CD14-positive monocyte (primary cell): ENCODE measurements at regions not wholly inside any gene's neighbourhood (a gene's known extent, or its start where the extent isn't known, plus 50 kb on each side); places are given as distances from the start of the nearest gene placed in this dataset.

Experiments
- DNase-seq, 3 donors: peaks; one replicate each; pipeline ENCODE4 v3.0.0-alpha.2; 2011 to 2022
- H2AFZ ChIP-seq: 2 replicates; pipeline ENCODE4 v1.6.0; 2012; ENCODE audit warnings: mild to moderate bottlenecking, low read depth, low read length, inconsistent platforms; ENCODE audit not compliant: insufficient read depth, poor library complexity, severe bottlenecking
- H3K27ac ChIP-seq, 2 donors: 1 replicate in 1 of 2; 2 replicates in 1 of 2; pipeline ENCODE4 v1.5.1; 2012 to 2013; ENCODE audit warnings: low read length in 2 of 2, control low read depth in 1 of 2, inconsistent platforms in 1 of 2, low read depth in 1 of 2, mild to moderate bottlenecking in 1 of 2
- H3K27me3 ChIP-seq, 2 donors: one replicate each; pipeline versions ENCODE4 v1.6.0 to v1.6.1; 2011 to 2013; ENCODE audit warnings: low read length in 2 of 2; ENCODE audit not compliant: control insufficient read depth in 2 of 2, insufficient read depth in 2 of 2
- H3K36me3 ChIP-seq, 2 donors: replicated peaks in 1 of 2; 1 replicate in 1 of 2; 2 replicates in 1 of 2; pipeline versions ENCODE4 v1.5.1 to v1.6.1; 2012 to 2013; ENCODE audit warnings: low read length in 2 of 2, control low read depth in 1 of 2, inconsistent platforms in 1 of 2, mild to moderate bottlenecking in 1 of 2; ENCODE audit not compliant: insufficient read depth in 2 of 2, control insufficient read depth in 1 of 2
- H3K4me1 ChIP-seq, 2 donors: 1 replicate in 1 of 2; 2 replicates in 1 of 2; pipeline versions ENCODE4 v1.5.1 to v1.6.1; 2012 to 2013; ENCODE audit warnings: low read length in 2 of 2, control low read depth in 1 of 2, inconsistent platforms in 1 of 2, mild to moderate bottlenecking in 1 of 2, moderate library complexity in 1 of 2; ENCODE audit not compliant: insufficient read depth in 2 of 2, control insufficient read depth in 1 of 2
- H3K4me2 ChIP-seq: replicated peaks from 2 replicates; pipeline ENCODE3; 2012; ENCODE audit warnings: low read length, moderate library complexity, mild to moderate bottlenecking; ENCODE audit not compliant: poor library complexity, severe bottlenecking; ENCODE audit errors: extremely low read depth
- H3K4me3 ChIP-seq, 3 experiments: fragments of 200-600 bp in 1 of 3; sonication (generic) in 1 of 3; replicated peaks in 1 of 3; 1 replicate in 2 of 3; 2 replicates in 1 of 3; pipeline ENCODE4 v1.5.1; 2011 to 2013; ENCODE audit warnings: low read length in 3 of 3, mild to moderate bottlenecking in 3 of 3, control low read depth in 2 of 3, low read depth in 2 of 3, inconsistent platforms in 1 of 3, moderate library complexity in 1 of 3
- H3K79me2 ChIP-seq: 2 replicates; pipeline ENCODE4 v1.6.0; 2012; ENCODE audit warnings: mild to moderate bottlenecking, control low read depth, inconsistent platforms, low read length, moderate library complexity; ENCODE audit not compliant: insufficient read depth
- H3K9ac ChIP-seq: 2 replicates; pipeline ENCODE4 v1.6.0; 2017; ENCODE audit warnings: low read length, mild to moderate bottlenecking; ENCODE audit not compliant: insufficient read depth, poor library complexity, severe bottlenecking
- H3K9me3 ChIP-seq, 2 donors: replicated peaks in 1 of 2; 1 replicate in 1 of 2; 2 replicates in 1 of 2; pipeline versions ENCODE4 v1.5.1 to v1.6.1; 2012 to 2013; ENCODE audit warnings: low read length in 2 of 2, control low read depth in 1 of 2; ENCODE audit not compliant: control insufficient read depth in 1 of 2, insufficient read depth in 1 of 2
- H4K20me1 ChIP-seq: 2 replicates; pipeline ENCODE4 v1.6.0; 2012; ENCODE audit warnings: mild to moderate bottlenecking, low read length, control low read depth, moderate library complexity; ENCODE audit not compliant: insufficient read depth
- H3K27ac Mint-ChIP-seq, 7 donors: one replicate each; pipeline ENCODE4 v1.8.0; 2020; ENCODE audit warnings: mild to moderate bottlenecking in 7 of 7, mixed read lengths in 7 of 7, moderate library complexity in 6 of 7, inconsistent platforms in 2 of 7
- H3K27me3 Mint-ChIP-seq, 3 donors: one replicate each; pipeline ENCODE4 v1.8.0; 2021 to 2022; ENCODE audit warnings: low read depth in 3 of 3, mild to moderate bottlenecking in 3 of 3, mixed read lengths in 3 of 3, moderate library complexity in 3 of 3, inconsistent platforms in 1 of 3
- H3K36me3 Mint-ChIP-seq, 2 donors: one replicate each; pipeline ENCODE4 v1.8.0; 2020; ENCODE audit warnings: mixed read lengths in 2 of 2, inconsistent platforms in 1 of 2, mild to moderate bottlenecking in 1 of 2
- H3K4me1 Mint-ChIP-seq: one replicate; pipeline ENCODE4 v1.8.0; 2020; ENCODE audit warnings: mild to moderate bottlenecking, mixed read lengths
- H3K4me3 Mint-ChIP-seq, 2 donors: one replicate each; pipeline ENCODE4 v1.8.0; 2020; ENCODE audit warnings: mild to moderate bottlenecking in 2 of 2, mixed read lengths in 2 of 2, moderate library complexity in 1 of 2
- H3K9me3 Mint-ChIP-seq, 7 donors: one replicate each; pipeline ENCODE4 v1.8.0; 2020 to 2022; ENCODE audit warnings: mixed read lengths in 7 of 7, mild to moderate bottlenecking in 6 of 7, moderate library complexity in 6 of 7, inconsistent platforms in 2 of 7
- CTCF ChIP-seq: fragments of 200-600 bp; IDR thresholded peaks from one replicate; pipeline ENCODE4 v1.8.0; 2022; ENCODE audit warnings: antibody characterized with exemption, mild to moderate bottlenecking
- WGBS: methylation state at CpG from one replicate; pipeline ENCODE4 v1.1.5; 2013; ENCODE audit warnings: missing lambda C conversion rate; ENCODE audit not compliant: insufficient coverage; 5-methylcytosine and 5-hydroxymethylcytosine counted together
- intact Hi-C, 2 donors: fragments of 100-400 bp; cut with micrococcal nuclease; formaldehyde crosslinking; loops; one replicate each; pipeline versions ENCODE4 v1.15.0 to v1.15.1; 2023

DNA sequence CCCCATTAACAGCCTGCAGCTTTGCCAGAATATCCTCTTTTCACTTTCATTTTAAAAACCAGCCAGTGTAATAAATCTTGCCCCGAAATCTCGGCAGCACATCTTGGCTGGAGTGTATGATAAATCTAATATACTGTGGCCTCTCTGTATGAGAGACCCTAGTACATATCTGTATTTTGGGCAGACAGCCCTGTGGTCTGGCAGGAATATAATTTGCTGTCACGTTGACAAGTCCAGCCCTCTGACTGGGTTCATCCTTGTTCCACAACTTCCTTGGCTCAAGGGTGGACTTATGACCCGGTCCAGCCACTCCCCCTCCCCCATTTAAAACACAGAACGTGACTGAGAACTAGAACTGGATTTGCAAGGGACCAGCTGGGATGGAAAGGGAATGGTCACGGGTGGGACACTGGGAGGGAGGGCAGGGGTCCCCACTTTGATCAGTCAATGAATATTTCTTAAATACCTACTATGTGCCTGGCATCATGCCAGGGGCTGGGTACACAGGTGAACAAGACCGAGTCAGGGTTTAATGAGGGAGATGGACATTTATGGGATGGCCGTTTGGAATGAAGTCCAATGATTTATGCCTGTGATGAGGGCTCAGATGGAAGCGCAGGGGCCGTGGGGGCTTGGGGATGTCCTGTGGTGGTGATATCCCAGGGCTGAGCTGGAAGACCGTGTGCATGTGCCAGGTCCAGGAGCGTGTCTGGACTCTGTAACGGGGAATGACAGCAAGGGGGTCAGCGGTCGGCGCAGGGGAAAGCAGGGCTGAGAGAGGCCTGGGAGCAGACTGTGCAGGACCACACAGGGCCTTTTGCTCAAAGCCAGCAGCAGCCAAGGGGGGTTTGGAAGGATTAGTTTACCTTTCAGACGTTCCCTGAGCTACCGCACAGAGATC is 190.5 kb downstream of the PHETA1 start:
- no peak overlapping the region for H3K9ac ChIP-seq
- Mint-ChIP-seq H3K9me3 (peaks cover 0 to 4% (median 0%) of the 10 kb centered on the region in 7 donors), H3K27me3 (peaks cover 0 to 1% (median 0%) of the 10 kb centered on the region in 3 donors), H3K4me1 (peaks cover 78% of the 10 kb centered on the region), H3K36me3 (no peaks in the 10 kb centered on the region), H3K27ac (peak overlapping the region in 5 of 7 donors; percentile 19 to 76 (median 40)), H3K4me3 (peak overlapping the region; percentile 68 to 73)
- H3K4me2 ChIP-seq, result peak overlapping the region; percentile 68
- H2AFZ ChIP-seq, result peak overlapping the region; percentile 61
- peaks cover 23% of the 10 kb centered on the region for H3K79me2 ChIP-seq
- peaks cover 73% of the 10 kb centered on the region in 2 donors for H3K4me1 ChIP-seq
- 92% methylated on average over 12 of the region's 18 CpGs for WGBS
- peak overlapping the region in 2 of 3 experiments; percentile 26 to 60 for H3K4me3 ChIP-seq
- H4K20me1 ChIP-seq, result no peaks in the 10 kb centered on the region
- no peaks in the 10 kb centered on the region for H3K27me3 ChIP-seq
- no peak for DNase-seq
- H3K27ac ChIP-seq, result peak overlapping the region in 1 of 2 donors; percentile 47
- no peaks in the 10 kb centered on the region for H3K9me3 ChIP-seq
- TF ChIP-seq CTCF, result no peak
- H3K36me3 ChIP-seq, result no peaks in the 10 kb centered on the region
- intact Hi-C loops, result no loop called here

DNA sequence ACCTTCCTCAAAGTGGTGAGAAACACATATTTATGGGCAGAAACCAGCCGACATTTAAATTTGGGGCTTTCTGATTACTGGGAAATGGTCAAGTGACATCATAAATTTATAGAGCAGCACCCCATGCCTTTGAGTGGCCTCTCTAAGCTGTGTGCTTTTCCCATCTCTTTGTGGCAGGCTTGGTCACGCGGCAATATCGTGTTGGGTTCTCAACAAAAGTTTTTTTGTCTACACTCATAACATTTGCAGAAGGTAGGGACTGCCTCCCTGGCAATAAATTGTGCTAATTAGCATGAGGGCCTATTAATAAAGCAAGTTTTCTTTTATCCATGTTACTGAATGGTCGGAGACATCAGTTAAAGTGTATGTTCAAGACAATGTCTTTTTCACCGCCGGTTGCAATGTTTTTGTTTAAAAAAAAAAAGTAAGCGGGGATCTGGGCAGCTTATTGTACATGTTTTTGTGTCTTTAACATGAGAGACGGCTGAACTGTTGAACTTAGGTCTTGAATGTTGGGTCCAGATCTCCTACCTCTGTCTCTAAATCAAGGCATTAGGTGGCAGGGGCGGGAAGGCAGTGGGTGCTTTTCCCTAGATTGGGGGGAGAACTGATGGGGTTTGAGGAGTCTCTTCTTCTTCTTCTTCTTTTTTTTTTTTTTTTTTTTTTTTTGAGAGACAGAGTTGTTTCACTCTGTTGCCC is 193.3 kb downstream of the PHETA1 start:
- 0% methylated on average over 1 of the region's 10 CpGs for WGBS
- H3K4me2 ChIP-seq, result no peak overlapping the region
- no peaks in the 10 kb centered on the region for H3K36me3 ChIP-seq
- no peaks in the 10 kb centered on the region for H3K27me3 ChIP-seq
- no peak overlapping the region for H2AFZ ChIP-seq
- H3K9me3 ChIP-seq, result no peaks in the 10 kb centered on the region
- no peaks in the 10 kb centered on the region for H4K20me1 ChIP-seq
- Mint-ChIP-seq H3K27ac (peak overlapping the region in 4 of 7 donors; percentile 42 to 83 (median 70)), H3K4me3 (no peak overlapping the region), H3K36me3 (peaks cover 0 to 2% of the 10 kb centered on the region in 2 donors), H3K27me3 (peaks cover 0 to 4% (median 3%) of the 10 kb centered on the region in 3 donors), H3K9me3 (peaks cover 0 to 6% (median 0%) of the 10 kb centered on the region in 7 donors), H3K4me1 (peaks cover 88% of the 10 kb centered on the region)
- peak overlapping the region in 1 of 2 donors; percentile 73 for H3K27ac ChIP-seq
- peaks cover 78 to 88% of the 10 kb centered on the region in 2 donors for H3K4me1 ChIP-seq
- intact Hi-C loops, result no loop called here
- no peak overlapping the region for H3K4me3 ChIP-seq
- TF ChIP-seq CTCF, result no peak
- peaks cover 22% of the 10 kb centered on the region for H3K79me2 ChIP-seq
- peak in 2 of 3 donors; percentile 29 to 73 for DNase-seq
- H3K9ac ChIP-seq, result no peak overlapping the region
